Upper lobe of left lung (tissue), 6 donors: ENCODE measurements at regions not wholly inside any gene's neighbourhood (a gene's known extent, or its start where the extent isn't known, plus 50 kb on each side); places are given as distances from the start of the nearest gene placed in this dataset.
A peak's percentile ranks its signal among the peaks of the same experiment; 100 is the strongest.

ENCODE experiments used
- ATAC-seq, 2 donors: fragments of 200-7000 bp; cut with Tn5 transposase; one replicate each; pipeline ENCODE4 v1.9.1; 2022; ENCODE audit warnings: mild to moderate bottlenecking in 2 of 2, moderate library complexity in 2 of 2; ENCODE audit not compliant: low FRiP score in 2 of 2
- DNase-seq, 2 donors: peaks; one replicate each; pipeline ENCODE4 v3.0.0-alpha.2; 2019 to 2020
- H3K27ac ChIP-seq, 4 donors: fragments of 200-600 bp; sonication (generic); one replicate each; pipeline ENCODE4 v1.5.1; 2016 to 2019
- H3K27me3 ChIP-seq, 4 donors: fragments of 200-600 bp; sonication (generic); one replicate each; pipeline ENCODE4 v1.5.1; 2017 to 2019
- H3K36me3 ChIP-seq, 4 donors: fragments of 200-600 bp; sonication (generic); one replicate each; pipeline ENCODE4 v1.5.1; 2016 to 2019
- H3K4me1 ChIP-seq, 4 donors: fragments of 200-600 bp; sonication (generic); one replicate each; pipeline ENCODE4 v1.5.1; 2018 to 2019
- H3K4me3 ChIP-seq, 4 donors: fragments of 200-600 bp; sonication (generic); one replicate each; pipeline ENCODE4 v1.5.1; 2017 to 2019; ENCODE audit warnings: mild to moderate bottlenecking in 2 of 4, moderate library complexity in 1 of 4
- H3K9me3 ChIP-seq, 4 donors: fragments of 200-600 bp; sonication (generic); one replicate each; pipeline ENCODE4 v1.5.1; 2018 to 2019
- CTCF ChIP-seq, 6 experiments: fragments of 450-650 bp in 4 of 6; fragments of 200-600 bp in 2 of 6; sonication (generic) in 2 of 6; IDR thresholded peaks; one replicate each; pipeline ENCODE4 v1.5.1; 2016 to 2019; ENCODE audit warnings: antibody characterized with exemption in 6 of 6
- EP300 ChIP-seq, 4 donors: sonication (generic); formaldehyde crosslinking; IDR thresholded peaks; one replicate each; pipeline ENCODE4 v1.5.1; 2017; ENCODE audit warnings: antibody characterized with exemption in 4 of 4, control low read depth in 2 of 4
- POLR2A ChIP-seq, 4 donors: fragments of 450-650 bp; IDR thresholded peaks; one replicate each; pipeline ENCODE4 v1.5.1; 2016 to 2017; ENCODE audit warnings: antibody characterized with exemption in 4 of 4, mild to moderate bottlenecking in 2 of 4
- POLR2AphosphoS5 ChIP-seq, 2 donors: sonication (generic); formaldehyde crosslinking; IDR thresholded peaks; one replicate each; pipeline ENCODE4 v1.5.1; 2017; ENCODE audit warnings: antibody characterized with exemption in 2 of 2
- WGBS, 2 donors: methylation state at CpG; one replicate each; pipeline ENCODE4 v1.1.5; 2017 to 2018; 5-methylcytosine and 5-hydroxymethylcytosine counted together
- donor health status: DM: no; HTN: no; CAD: no; lungs with moderate emphysema.
- donor health status: DM: no; HTN: yes; CAD: no; lungs with severe emphysema.

DNA sequence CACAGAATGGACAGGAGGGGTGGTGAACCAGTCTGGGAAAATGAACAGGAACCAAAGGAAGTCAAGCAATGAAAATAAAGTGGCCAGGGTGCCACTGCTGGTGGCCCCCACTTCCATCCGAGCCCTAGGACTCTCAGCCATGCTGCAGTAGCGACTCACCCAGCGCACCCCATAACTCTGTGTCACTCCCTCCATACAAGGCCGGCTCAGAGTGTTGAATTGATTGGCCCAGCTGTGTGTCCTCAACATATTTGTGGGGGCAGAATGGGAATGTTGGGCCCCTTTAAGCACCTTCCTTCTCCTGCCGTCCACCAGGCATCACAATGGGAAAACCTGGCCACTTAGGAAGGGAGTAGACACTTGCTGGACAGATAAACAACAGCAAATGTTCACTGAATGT lies 169.0 kb upstream of the SDK2 start:
- Histone ChIP-seq H3K9me3 (no peaks in the 10 kb centered on the region), H3K27me3 (no peaks in the 10 kb centered on the region), H3K4me1 (no peaks in the 10 kb centered on the region), H3K27ac (no peak overlapping the region), H3K4me3 (no peak overlapping the region), H3K36me3 (no peaks in the 10 kb centered on the region)
- no peak for DNase-seq
- TF ChIP-seq EP300 (IDR thresholded peaks at IDR 0.05): no peak
- no peak for TF ChIP-seq POLR2AphosphoS5 (IDR thresholded peaks at IDR 0.05)
- no peak for TF ChIP-seq POLR2A (IDR thresholded peaks at IDR 0.05)
- TF ChIP-seq CTCF (IDR thresholded peaks at IDR 0.05): no peak
- WGBS, 2 donors: 82 to 89% methylated on average over 5 of the region's 5 CpGs
- peak in 1 of 2 donors; percentile 71 for ATAC-seq

DNA sequence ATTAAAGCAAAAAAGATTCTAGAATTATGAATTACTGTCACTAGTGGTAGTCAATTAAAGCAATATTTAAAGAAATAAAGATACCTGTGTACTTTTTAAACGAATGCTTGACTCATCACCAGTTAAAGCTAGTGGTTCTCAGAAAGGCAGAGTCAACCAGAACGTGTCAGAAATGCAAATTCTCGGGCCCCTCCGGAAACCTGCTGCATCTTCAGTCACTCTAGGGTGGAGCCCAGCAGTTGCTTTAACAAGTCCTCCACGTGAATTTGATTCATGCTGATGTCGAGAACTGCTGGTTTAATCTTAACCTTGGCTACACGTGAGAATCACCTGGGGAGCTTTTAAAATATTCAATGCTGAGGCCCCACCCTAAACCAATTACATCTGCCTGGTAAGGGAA lies 169.8 kb upstream of the SDK2 start:
- ATAC-seq: no peak
- WGBS, 2 donors: 50 to 62% methylated on average over 7 of the region's 7 CpGs
- TF ChIP-seq POLR2A (IDR thresholded peaks at IDR 0.05) (no peak), EP300 (IDR thresholded peaks at IDR 0.05) (no peak), CTCF (IDR thresholded peaks at IDR 0.05) (no peak), POLR2AphosphoS5 (IDR thresholded peaks at IDR 0.05) (no peak)
- Histone ChIP-seq H3K36me3 (no peaks in the 10 kb centered on the region), H3K4me1 (no peaks in the 10 kb centered on the region), H3K4me3 (no peak overlapping the region), H3K27ac (no peak overlapping the region), H3K27me3 (no peaks in the 10 kb centered on the region), H3K9me3 (no peaks in the 10 kb centered on the region)
- DNase-seq: no peak

- no peaks in the 10 kb centered on the region for H3K4me1 ChIP-seq
- H3K9me3 ChIP-seq: no peaks in the 10 kb centered on the region
- no peak overlapping the region for H3K27ac ChIP-seq
- H3K27me3 ChIP-seq: no peaks in the 10 kb centered on the region
- 77 to 87% methylated on average over 5 of the region's 5 CpGs for WGBS, 2 donors
- TF ChIP-seq POLR2AphosphoS5 (IDR thresholded peaks at IDR 0.05) (no peak), CTCF (IDR thresholded peaks at IDR 0.05) (no peak), EP300 (IDR thresholded peaks at IDR 0.05) (no peak), POLR2A (IDR thresholded peaks at IDR 0.05) (no peak)
- no peak for ATAC-seq
- no peaks in the 10 kb centered on the region for H3K36me3 ChIP-seq
- DNase-seq: no peak
- H3K4me3 ChIP-seq: no peak overlapping the region
Observed at GRCh38 chr17:73815474-73815873, 171.2 kb upstream of the SDK2 start.

DNA sequence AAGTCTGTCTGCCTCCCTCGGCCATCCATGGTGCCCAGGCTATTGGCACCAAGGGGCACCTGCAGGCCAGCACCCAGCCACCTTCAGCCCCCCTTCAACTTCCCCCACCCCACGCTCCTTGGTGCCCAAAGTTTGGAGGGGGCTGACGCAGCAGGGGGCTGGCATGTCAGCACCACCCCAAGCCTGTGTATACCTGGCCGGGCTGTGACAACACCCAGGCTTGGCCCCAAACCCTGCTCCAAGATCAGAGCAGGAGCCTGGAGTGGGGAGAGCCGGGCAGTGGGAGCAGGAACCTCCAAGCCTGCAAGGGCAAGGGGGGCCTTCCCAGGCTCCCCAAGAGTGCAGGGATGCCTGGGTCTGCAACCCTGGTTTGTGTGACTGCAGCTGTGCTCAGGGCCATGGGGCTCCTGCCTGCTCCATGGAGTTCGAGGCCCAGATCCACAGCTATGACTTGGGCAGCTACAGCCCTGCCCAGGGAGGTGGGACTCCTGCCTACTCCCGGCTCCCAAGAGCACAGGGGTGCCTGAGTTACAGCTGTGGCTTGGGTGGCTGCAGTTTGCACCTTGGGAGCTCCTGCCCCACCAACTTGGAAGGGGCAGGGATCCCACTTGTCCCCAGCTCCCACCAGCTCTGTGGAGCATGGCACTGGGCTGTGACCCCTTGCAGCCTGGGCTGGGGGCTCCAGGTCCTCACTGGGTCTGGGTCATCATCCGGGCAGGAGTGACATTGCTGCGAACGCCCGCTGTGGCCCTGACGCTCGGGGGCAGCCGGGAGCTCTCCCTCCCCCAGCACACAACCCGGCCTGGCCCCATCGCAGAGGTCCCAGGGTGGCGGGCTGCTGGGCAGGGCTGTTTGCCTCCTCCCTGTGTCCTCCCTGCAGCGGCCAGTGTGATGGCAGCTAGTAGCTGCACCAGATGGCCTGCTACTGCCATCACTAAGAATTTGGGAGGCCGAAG lies 175.5 kb upstream of the SDK2 start:
- Histone ChIP-seq H3K27ac (no peak overlapping the region), H3K9me3 (no peaks in the 10 kb centered on the region), H3K36me3 (no peaks in the 10 kb centered on the region), H3K27me3 (no peaks in the 10 kb centered on the region), H3K4me3 (no peak overlapping the region), H3K4me1 (no peaks in the 10 kb centered on the region)
- TF ChIP-seq POLR2A (IDR thresholded peaks at IDR 0.05) (no peak), EP300 (IDR thresholded peaks at IDR 0.05) (no peak), CTCF (IDR thresholded peaks at IDR 0.05) (no peak), POLR2AphosphoS5 (IDR thresholded peaks at IDR 0.05) (no peak)
- ATAC-seq (no peak), DNase-seq (peak in 1 of 2 donors; percentile 76)
- WGBS, 2 donors: 91 to 96% methylated on average over 4 to 7 of the region's 19 CpGs
